SH-SY5Y (cell line): ENCODE measurements at regions not wholly inside any gene's neighbourhood (a gene's known extent, or its start where the extent isn't known, plus 50 kb on each side); places are given as distances from the start of the nearest gene placed in this dataset.

ENCODE experiments used
- GATA2 ChIP-seq: IDR thresholded peaks from 2 replicates; pipeline ENCODE4 v1.6.1; 2011; ENCODE audit warnings: mild to moderate bottlenecking, low read depth, low read length
- GATA3 ChIP-seq: IDR thresholded peaks from 2 replicates; pipeline ENCODE4 v1.6.1; 2011; ENCODE audit warnings: low read depth, mild to moderate bottlenecking, low read length, moderate library complexity

- TF ChIP-seq GATA2 (no peak), GATA3 (no peak)
These were observed 283.0 kb upstream of the FN1 start for GRCh38 chr2:215718890-215719289.

GRCh38 chr2:215718436-215718835, 282.6 kb upstream of the FN1 start:
- TF ChIP-seq GATA2 (no peak), GATA3 (no peak; the same call in 1 of the 2 replicates)

GRCh38 chr2:215717501-215718381, 281.9 kb upstream of the FN1 start:
- TF ChIP-seq GATA3 (no peak), GATA2 (no peak)

- TF ChIP-seq GATA3 = no peak
- no peak for TF ChIP-seq GATA2
These were observed 281.1 kb upstream of the FN1 start for GRCh38 chr2:215716956-215717355.

- TF ChIP-seq GATA2 (no peak), GATA3 (no peak)
These were observed 277.3 kb upstream of the FN1 start for GRCh38 chr2:215712871-215713790.

GRCh38 chr2:215712219-215712868, 276.5 kb upstream of the FN1 start:
- no peak for TF ChIP-seq GATA3
- TF ChIP-seq GATA2 = no peak

GRCh38 chr2:215711471-215712034, 275.7 kb upstream of the FN1 start:
- no peak for TF ChIP-seq GATA3
- no peak for TF ChIP-seq GATA2

- TF ChIP-seq GATA2 (no peak), GATA3 (no peak)
These were observed 271.7 kb upstream of the FN1 start for GRCh38 chr2:215707608-215708007.

GRCh38 chr2:215705771-215706361, 270.0 kb upstream of the FN1 start:
- TF ChIP-seq GATA3 (no peak), GATA2 (no peak)

- no peak for TF ChIP-seq GATA3
- no peak for TF ChIP-seq GATA2
These were observed 269.4 kb upstream of the FN1 start for GRCh38 chr2:215705281-215705680.

GRCh38 chr2:215702116-215702902, 266.4 kb upstream of the FN1 start:
- no peak for TF ChIP-seq GATA3
- no peak for TF ChIP-seq GATA2

GRCh38 chr2:215699700-215700538, 264.1 kb upstream of the FN1 start:
- TF ChIP-seq GATA3 = no peak
- TF ChIP-seq GATA2 = no peak

- TF ChIP-seq GATA2 (no peak), GATA3 (no peak)
These were observed 263.1 kb upstream of the FN1 start for GRCh38 chr2:215699018-215699417.
